ENCODE measurements at regions not wholly inside any gene's neighbourhood (a gene's known extent, or its start where the extent isn't known, plus 50 kb on each side); places are given as distances from the start of the nearest gene placed in this dataset.

DNA sequence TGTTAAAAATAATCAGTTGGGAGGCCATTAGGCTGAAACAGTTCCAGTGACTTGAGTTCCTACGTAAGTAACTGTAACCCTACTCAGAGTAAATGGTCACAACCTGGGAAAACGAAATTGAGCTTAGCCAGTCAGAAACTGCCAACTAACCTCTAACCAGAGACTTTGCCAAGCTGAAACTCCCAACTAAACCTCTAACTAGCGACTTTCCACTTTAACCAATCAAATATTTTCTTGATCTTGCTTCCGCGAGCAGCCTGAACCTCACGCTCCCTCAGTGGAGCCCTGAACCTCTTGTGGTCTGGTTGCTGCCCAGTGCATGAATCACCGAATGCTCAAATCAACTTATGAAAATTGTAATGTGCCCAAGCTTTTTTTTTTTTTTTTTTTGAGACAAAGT, 156.2 kb downstream of the MED10 start:
- TF ChIP-seq, protein P1, sequence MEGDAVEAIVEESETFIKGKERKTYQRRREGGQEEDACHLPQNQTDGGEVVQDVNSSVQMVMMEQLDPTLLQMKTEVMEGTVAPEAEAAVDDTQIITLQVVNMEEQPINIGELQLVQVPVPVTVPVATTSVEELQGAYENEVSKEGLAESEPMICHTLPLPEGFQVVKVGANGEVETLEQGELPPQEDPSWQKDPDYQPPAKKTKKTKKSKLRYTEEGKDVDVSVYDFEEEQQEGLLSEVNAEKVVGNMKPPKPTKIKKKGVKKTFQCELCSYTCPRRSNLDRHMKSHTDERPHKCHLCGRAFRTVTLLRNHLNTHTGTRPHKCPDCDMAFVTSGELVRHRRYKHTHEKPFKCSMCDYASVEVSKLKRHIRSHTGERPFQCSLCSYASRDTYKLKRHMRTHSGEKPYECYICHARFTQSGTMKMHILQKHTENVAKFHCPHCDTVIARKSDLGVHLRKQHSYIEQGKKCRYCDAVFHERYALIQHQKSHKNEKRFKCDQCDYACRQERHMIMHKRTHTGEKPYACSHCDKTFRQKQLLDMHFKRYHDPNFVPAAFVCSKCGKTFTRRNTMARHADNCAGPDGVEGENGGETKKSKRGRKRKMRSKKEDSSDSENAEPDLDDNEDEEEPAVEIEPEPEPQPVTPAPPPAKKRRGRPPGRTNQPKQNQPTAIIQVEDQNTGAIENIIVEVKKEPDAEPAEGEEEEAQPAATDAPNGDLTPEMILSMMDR (IDR thresholded peaks at IDR 0.05): no peak
- TF ChIP-seq POLR2A (IDR thresholded peaks at IDR 0.05): no peak

All from thyroid gland (tissue), 4 donors.